ENCODE measurements at regions not wholly inside any gene's neighbourhood (a gene's known extent, or its start where the extent isn't known, plus 50 kb on each side); places are given as distances from the start of the nearest gene placed in this dataset.
"Not testable (repeated sequence)": the region's sequence is repeated elsewhere in the genome, so short reads cannot be mapped to it uniquely, and the experiment has no call there.

DNA sequence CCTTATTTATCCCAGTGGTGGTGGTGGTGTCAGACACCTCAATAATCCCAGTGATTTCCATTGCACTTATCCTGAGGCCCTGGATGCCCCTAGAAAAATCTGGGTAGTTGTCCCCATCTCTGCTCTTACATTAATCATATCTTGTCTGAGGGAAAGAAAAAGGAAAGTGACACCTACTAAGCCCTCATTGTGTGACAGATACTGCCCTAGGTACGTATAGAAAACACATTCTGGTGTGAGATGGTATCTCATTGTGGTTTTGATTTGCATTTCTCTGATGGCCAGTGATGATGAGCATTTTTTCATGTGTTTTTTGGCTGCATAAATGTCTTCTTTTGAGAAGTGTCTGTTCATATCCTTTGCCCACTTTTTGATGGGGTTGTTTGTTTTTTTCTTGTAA, 162.6 kb upstream of the JADE1 start:
- DNase-seq, result not testable (repeated sequence)

DNA sequence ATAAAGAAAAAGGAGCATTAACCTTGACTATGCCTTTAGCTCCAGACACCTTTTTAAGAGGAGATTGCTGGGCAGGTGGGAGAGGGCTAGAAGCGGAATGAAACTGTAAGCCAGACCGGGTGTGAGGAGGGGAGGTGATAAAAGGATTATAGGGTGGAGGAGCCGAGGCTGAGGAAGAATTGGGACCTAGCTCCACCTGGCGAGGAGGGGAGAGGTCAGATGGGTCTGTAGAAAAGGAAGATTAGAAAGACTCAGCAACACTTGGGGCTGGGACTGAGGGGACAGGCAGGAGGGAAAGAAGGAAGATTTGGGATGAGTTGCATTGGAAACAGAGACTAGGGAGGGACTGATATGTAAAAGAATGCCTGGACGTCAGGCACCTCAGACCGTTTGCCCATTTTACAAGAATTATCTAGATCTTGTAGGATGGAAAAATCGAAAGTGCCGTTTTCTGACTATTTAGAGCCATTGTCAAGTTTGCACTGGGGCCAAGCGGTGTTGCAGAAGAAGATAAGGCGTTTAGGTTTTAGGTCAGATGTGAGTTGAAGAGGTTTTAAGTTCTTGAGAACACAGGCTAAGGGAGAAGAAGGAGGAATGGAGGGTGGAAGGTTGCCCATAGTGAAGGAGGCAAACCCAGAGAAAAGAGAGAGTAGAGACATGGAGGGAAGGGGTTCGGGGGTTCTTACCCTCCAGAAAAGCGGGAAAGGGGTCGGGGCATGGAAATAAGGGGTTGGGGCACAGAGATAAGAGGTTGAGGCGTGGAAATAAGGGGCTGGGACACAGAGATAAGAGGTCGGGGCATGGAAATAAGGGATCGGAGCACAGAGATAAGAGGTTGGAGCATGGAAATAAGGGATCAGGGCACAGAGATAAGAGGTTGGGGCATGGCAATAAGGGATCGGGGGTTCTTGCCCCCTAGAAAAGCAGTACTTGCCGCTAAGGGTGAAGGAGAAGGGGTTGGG, 164.5 kb upstream of the JADE1 start:
- DNase-seq, result not testable (repeated sequence)

DNA sequence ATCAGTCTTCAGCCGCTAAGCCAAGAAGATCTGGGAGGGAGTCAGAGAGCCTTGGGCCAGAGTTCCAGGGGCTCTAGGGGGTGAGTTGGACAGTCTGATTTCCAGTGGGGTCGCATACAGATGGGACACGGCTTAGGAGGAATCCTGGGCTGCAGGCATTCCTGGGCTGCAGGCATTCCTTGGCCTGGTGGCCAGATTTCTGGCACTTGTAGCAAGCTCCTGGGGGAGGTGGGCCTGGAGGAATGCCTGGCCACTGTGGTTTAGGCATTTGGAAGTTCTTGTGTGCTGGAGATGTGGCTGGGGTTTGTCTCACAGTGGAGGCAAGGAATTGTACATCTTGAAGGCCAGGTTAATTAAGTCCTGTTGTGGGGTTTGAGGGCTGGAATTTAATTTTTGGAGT, 165.4 kb upstream of the JADE1 start:
- DNase-seq, result not testable (repeated sequence)

DNA sequence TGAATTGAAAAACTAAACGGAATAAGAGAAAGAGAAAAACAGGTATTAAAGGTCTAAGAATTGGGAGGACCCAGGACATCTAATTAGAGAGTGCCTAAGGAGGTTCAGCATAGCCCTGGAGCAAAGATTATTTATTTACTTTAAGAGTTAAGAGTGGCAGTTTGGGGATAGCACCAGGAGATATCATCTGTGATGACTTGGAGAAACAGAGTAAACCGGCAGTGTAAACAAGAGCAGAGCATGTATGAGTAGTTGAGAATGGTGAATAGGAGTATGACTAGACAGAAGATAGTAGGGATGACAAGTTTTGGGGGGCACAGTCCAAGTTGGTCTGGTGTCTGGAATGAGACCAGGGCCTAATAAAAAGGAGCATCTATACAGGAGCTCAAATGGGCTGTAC, 167.9 kb upstream of the JADE1 start:
- DNase-seq, result not testable (repeated sequence)

- no peak for DNase-seq
These were observed 169.8 kb upstream of the JADE1 start for GRCh38 chr4:128639541-128640270.

- DNase-seq, result no peak
These were observed 172.6 kb upstream of the JADE1 start for GRCh38 chr4:128636906-128637305.

GRCh38 chr4:128635955-128636560, 173.4 kb upstream of the JADE1 start:
- DNase-seq, result no peak

DNA sequence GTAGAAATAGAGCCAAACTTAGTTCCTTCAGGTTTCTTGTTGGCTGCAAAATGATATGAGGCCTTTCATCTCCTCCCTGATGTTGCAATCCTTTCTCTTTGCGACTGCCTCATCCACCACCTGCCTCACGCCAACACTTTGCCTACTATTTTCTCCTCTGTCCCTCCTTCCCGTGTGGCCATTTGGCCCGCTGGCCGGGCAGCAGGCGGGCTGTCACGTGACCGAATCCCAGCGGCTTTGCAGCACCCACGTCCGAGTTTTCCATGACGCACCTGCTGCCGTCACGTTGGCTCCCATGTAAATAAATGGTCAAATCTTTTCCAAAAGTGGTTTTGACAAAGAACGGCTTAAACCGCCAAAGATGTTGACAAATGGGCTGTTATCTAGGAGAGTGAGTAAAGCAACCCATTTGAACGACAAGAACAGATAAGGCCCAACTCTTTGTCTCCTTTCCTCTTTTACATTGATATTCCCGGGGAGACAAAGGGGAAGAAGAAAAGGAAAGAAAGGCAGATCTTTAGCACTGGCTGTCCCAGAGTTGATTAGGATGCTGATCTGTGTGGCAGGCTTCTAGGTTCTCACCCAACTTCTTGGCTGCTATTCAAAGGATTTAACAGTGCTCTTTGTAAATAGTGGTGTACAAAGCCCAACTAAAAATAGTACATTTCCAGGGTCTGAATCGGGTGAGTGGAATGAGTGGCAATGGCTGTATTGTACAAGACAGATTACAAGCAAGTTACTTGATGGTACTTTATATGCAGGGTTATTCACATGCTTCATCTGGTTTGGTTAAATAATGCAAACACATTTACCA, 174.2 kb upstream of the JADE1 start:
- DNase-seq, result no peak

GRCh38 chr4:128633067-128633466, 176.4 kb upstream of the JADE1 start:
- no peak for DNase-seq

DNA sequence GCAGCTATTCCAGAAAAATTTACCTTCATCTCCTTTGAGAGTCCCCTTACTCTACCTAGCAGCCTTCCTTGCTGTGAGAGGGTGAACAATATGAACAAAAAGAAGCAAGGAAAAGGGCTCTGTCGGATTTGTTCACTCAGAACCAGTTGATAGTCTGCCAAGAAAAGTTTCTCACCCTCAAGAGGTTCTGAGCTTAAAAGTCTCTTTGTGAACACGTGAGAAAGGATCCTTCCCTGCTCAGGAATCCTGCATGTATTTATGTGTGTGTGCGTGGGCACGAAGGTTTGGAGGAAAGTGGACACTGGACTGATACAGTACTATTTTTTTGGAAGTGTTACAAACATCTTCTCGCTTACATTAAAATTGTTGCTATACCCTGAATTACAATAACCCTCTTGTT, 178.6 kb upstream of the JADE1 start:
- no peak for DNase-seq

GRCh38 chr4:128623508-128624215, 185.8 kb upstream of the JADE1 start:
- DNase-seq, result no peak

DNA sequence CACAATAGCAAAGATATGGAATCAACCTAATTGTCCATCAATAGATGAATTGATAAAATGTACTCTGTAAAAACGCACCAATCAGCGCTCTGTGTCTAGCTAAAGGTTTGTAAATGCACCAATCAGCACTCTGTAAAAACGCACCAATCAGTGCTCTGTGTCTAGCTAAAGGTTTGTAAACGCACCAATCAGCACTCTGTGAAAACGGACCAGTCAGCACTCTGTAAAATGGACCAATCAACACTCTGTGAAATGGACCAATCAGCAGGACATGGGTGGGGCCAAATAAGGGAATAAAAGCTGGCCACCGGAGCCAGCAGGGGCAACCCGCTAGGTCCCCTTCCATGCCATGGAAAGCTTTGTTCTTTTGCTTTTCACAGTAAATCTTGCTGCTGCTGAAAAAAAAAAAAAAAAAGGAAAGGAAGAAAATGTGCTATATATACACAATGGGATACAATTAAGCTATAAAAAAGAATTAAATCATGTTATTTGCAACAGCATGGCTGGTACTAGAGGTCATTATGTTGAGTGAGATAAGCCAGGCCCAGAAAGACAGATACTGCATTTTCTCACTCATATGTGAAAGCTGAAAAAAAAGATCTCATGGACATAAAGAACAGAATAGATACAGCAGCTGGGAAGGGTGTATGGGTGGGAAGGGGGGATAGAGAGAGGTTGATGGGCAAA, 189.1 kb upstream of the JADE1 start:
- DNase-seq, result not testable (repeated sequence)

DNA sequence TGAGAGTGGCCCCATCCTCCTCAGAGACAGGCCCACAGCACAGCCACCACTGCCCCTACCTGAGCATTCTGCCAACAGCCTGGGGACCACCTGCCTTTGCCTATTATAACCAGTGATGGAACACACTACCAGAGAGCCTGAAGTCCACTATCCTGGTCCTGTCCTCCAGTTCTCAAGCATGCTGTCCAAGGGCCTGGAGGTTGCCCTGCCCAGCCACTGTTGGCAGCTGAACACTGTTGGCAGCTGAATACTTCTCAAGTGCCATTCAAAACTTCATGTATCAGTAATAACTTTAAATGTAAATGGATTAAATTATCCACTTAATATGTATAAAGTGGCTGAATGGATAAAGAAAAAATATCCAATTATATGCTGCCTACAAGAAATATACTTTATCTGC, 194.3 kb upstream of the JADE1 start:
- DNase-seq, result no peak

GRCh38 chr4:128608006-128608405, 201.5 kb upstream of the JADE1 start:
- DNase-seq, result no peak

GRCh38 chr4:128606173-128606572, 203.3 kb upstream of the JADE1 start:
- DNase-seq, result no peak

DNA sequence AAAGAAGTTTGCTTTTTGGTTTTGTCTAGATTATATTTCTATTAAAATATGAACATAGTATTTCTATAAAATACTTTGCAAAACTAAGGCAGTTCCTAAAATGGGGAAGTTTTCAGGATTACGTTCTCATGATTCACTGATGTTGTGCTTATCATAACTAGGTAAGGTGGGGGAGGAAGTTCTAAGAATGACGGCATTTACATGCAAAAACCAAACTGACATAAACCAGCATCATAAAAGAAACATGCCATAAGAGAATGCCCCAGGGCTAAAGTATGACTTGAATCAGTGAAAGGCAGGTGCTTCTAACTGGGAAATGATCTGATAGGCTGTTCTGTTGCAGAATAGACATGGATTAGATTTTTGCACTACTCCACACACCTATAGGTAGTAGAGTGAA, 204.7 kb upstream of the JADE1 start:
- no peak for DNase-seq

DNA sequence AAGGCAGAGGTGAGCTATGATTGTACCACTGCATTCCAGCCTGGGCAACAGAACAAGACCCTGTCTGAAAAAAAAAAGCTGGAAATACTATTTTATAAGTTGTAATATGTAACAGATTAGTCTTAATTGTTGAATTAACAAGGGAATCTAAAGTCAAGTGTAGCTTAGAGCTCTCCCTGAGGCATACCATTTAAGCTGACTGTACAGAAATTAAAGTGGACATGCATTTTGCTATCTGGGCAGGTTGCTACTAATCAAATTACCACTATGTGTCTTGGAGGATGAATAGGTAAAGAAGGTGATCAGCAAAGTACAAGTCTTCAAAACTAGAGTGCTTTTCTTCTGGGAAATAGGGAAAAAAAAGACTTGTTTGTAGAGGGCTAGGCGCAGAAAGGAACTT, 205.3 kb upstream of the JADE1 start:
- no peak for DNase-seq

- DNase-seq, result no peak
These were observed 206.4 kb upstream of the JADE1 start for GRCh38 chr4:128603081-128603480.

GRCh38 chr4:128601991-128602695, 207.4 kb upstream of the JADE1 start:
- no peak for DNase-seq

GRCh38 chr4:128600996-128601871, 208.3 kb upstream of the JADE1 start:
- no peak for DNase-seq

All from activated CD4-positive, alpha-beta T cell treated with anti-CD3 and anti-CD28 coated beads, Interleukin-10, Interleukin-2, amounts not matched to agents 100 ng/mL and 50 ng/mL, durations not matched to agents 16 hours and 8 hours (primary cell).